ENCODE measurements at regions not wholly inside any gene's neighbourhood (a gene's known extent, or its start where the extent isn't known, plus 50 kb on each side); places are given as distances from the start of the nearest gene placed in this dataset.

DNA sequence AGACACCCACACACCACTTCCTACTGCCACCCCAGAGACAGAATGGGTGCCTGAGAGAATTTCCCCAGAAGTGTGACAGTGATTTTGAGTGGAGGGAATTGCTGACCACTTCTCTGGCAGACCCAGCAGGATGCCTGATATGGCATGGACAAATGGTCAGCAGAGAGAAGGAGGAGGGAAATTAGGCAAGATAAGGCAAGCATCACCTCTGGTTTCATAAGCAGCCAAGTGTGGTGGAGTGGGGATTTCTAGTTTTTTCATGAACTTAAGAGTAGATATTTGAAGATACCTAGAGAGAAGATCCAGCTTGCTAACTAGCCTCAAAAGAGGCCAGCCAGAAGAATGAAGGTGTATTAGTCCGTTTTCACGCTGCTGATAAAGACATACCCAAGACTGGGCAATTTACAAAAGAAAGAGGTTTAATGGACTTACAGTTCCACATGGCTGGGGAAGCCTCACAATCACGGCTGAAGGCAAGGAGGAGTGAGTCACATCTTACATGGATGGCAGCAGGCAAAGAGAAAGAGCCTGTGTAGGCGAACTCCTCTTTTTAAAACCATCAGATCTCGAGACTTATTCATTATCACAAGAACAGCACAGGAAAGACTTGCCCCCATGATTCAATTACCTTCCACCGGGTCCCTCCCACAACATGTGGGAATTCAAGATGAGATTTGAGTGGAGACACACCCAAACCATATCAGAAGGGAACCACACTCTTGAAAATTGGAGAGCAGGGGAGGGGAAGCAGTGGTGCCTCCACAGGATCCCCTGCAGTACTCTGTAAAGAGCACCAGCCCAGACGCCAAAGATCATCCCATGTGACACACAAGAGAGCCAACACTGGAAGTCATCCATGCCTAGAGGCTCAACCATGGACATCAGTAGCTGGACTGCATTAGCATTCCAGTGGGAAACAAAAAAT lies 64.2 kb downstream of the RBM43 start:
- no peak overlapping the region for H3K4me3 ChIP-seq
- ATAC-seq (no peak), DNase-seq (no peak)
- H3K4me1 ChIP-seq = no peaks in the 10 kb centered on the region
- TF ChIP-seq, protein P1, sequence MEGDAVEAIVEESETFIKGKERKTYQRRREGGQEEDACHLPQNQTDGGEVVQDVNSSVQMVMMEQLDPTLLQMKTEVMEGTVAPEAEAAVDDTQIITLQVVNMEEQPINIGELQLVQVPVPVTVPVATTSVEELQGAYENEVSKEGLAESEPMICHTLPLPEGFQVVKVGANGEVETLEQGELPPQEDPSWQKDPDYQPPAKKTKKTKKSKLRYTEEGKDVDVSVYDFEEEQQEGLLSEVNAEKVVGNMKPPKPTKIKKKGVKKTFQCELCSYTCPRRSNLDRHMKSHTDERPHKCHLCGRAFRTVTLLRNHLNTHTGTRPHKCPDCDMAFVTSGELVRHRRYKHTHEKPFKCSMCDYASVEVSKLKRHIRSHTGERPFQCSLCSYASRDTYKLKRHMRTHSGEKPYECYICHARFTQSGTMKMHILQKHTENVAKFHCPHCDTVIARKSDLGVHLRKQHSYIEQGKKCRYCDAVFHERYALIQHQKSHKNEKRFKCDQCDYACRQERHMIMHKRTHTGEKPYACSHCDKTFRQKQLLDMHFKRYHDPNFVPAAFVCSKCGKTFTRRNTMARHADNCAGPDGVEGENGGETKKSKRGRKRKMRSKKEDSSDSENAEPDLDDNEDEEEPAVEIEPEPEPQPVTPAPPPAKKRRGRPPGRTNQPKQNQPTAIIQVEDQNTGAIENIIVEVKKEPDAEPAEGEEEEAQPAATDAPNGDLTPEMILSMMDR (IDR thresholded peaks at IDR 0.05) = no peak
- H3K9me3 ChIP-seq = no peaks in the 10 kb centered on the region
- H3K36me3 ChIP-seq = no peaks in the 10 kb centered on the region
- H3K27me3 ChIP-seq = no peaks in the 10 kb centered on the region
- H3K27ac ChIP-seq = no peak overlapping the region
- intact Hi-C loops (cut with DNase I) = no loop called here

DNA sequence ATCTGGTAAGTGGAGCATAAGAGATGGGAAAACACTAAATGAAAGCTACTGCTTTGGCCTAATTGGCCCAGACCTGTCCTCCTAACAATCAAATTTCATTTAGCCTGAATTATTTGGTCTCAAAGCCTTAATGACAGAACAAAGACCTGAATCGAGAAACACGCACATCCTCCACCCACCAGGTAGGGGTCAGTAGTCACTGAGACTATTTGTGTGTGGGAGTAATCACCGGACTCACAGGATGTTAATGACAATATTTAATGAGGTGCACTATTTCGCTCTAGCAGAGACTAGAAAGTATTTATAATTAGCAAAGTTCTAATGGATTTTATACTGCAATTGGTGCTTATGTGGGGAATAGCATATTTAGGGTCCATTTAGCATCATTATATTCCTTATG lies 68.1 kb downstream of the RBM43 start:
- no peaks in the 10 kb centered on the region for H3K4me1 ChIP-seq
- no peak overlapping the region for H3K4me3 ChIP-seq
- TF ChIP-seq, protein P1 (IDR thresholded peaks at IDR 0.05) = no peak
- H3K9me3 ChIP-seq = no peaks in the 10 kb centered on the region
- no peak for DNase-seq
- intact Hi-C loops (cut with DNase I) = no loop called here
- no peaks in the 10 kb centered on the region for H3K36me3 ChIP-seq
- H3K27ac ChIP-seq = no peak overlapping the region
- H3K27me3 ChIP-seq = no peaks in the 10 kb centered on the region
- no peak for ATAC-seq

DNA sequence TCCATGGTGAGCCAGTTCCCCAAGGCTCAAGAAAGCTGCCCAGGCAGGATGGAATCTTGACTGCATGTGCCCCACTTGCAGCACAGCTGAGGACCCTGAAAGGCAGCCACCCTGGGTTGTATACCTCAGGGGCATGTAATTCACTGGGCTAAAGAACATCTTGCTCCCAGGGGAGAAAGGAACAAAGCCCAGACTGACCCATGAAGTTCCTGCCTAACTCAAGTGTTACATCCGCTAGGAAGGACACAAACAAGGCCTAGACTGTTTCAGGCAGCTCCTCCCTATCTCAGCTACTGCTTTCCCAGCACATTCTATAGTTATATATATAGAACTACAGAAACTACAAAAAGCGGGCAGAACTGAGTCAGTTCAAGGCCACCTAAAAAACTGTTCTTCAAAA lies 69.0 kb downstream of the RBM43 start:
- no peak overlapping the region for H3K4me3 ChIP-seq
- no peak overlapping the region for H3K27ac ChIP-seq
- H3K27me3 ChIP-seq = no peaks in the 10 kb centered on the region
- DNase-seq = no peak
- H3K36me3 ChIP-seq = no peaks in the 10 kb centered on the region
- TF ChIP-seq, protein P1 (IDR thresholded peaks at IDR 0.05) = no peak
- intact Hi-C loops (cut with DNase I) = no loop called here
- H3K4me1 ChIP-seq = no peaks in the 10 kb centered on the region
- H3K9me3 ChIP-seq = no peaks in the 10 kb centered on the region
- ATAC-seq = no peak

DNA sequence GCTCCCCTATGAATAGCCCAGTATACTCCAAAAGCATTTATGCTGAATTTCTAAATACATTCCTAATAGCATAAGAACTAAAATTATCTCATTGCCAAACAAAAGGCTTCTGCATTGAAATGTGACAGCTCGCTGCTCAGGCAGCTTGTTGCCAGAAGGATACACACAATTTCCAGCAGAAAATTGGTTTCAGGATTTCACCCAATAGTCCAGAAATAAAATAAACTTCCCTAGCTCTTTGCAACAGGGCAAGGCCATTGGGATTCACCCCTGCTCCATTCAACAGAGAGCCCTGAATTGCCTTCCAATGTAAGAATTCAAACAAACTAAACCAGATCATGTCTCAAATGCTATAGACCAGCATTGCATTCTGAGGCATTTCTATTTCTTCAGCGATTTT lies 70.7 kb downstream of the RBM43 start:
- ATAC-seq (no peak), DNase-seq (no peak)
- Histone ChIP-seq H3K36me3 (no peaks in the 10 kb centered on the region), H3K27me3 (no peaks in the 10 kb centered on the region), H3K9me3 (no peaks in the 10 kb centered on the region), H3K4me3 (no peak overlapping the region), H3K4me1 (no peaks in the 10 kb centered on the region), H3K27ac (no peak overlapping the region)
- TF ChIP-seq, protein P1 (IDR thresholded peaks at IDR 0.05) = no peak
- intact Hi-C loops (cut with DNase I) = no loop called here

DNA sequence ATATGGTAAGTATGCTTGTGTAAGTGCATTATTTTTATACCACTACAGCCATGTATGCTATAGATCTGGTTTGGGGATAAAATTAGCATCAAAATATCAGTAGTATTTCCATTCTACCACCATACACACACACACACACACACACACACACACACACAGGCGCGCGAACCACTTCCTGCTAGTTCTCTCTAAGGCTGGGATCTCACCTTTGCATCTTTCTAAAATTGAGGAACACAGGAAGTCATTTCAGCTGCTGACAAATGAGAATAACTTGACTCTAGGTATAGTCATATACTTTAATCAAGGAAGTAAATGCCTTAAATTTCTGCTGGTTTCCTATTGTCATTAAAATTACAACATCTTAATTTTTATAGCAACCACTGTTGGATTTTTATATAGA lies 72.5 kb downstream of the RBM43 start:
- Histone ChIP-seq H3K27ac (no peak overlapping the region), H3K4me3 (no peak overlapping the region), H3K4me1 (no peaks in the 10 kb centered on the region), H3K36me3 (no peaks in the 10 kb centered on the region), H3K9me3 (no peaks in the 10 kb centered on the region), H3K27me3 (no peaks in the 10 kb centered on the region)
- ATAC-seq (no peak), DNase-seq (no peak)
- TF ChIP-seq, protein P1 (IDR thresholded peaks at IDR 0.05) = no peak
- intact Hi-C loops (cut with DNase I) = no loop called here

All from upper lobe of right lung (tissue), 1 donor.